ENCODE measurements at regions not wholly inside any gene's neighbourhood (a gene's known extent, or its start where the extent isn't known, plus 50 kb on each side); places are given as distances from the start of the nearest gene placed in this dataset.
A peak's percentile ranks its signal among the peaks of the same experiment; 100 is the strongest.
"Not testable (repeated sequence)": the region's sequence is repeated elsewhere in the genome, so short reads cannot be mapped to it uniquely, and the experiment has no call there.

GRCh38 chr9:62798884-62799850 lies 1609.3 kb downstream of the SPATA31A7 start:
- peaks cover 56% of the 10 kb centered on the region for H3K27me3 Mint-ChIP-seq (ENCODE audit: low read depth)
- not testable (repeated sequence) for H3K27ac Mint-ChIP-seq; H3K36me3 Mint-ChIP-seq (ENCODE audit: low read depth)
- H3K9me3 Mint-ChIP-seq, result peaks cover 17% of the 10 kb centered on the region
- H3K4me3 Mint-ChIP-seq, result peak overlapping the region; percentile 35 to 50 (median 40)
- H3K4me1 Mint-ChIP-seq, result peaks cover 20% of the 10 kb centered on the region

GRCh38 chr9:62799851-62800371 lies 1610.1 kb downstream of the SPATA31A7 start:
- H3K4me3 Mint-ChIP-seq; H3K27ac Mint-ChIP-seq; H3K36me3 Mint-ChIP-seq (ENCODE audit: low read depth): not testable (repeated sequence)
- peaks cover 64% of the 10 kb centered on the region for H3K27me3 Mint-ChIP-seq (ENCODE audit: low read depth)
- peaks cover 20% of the 10 kb centered on the region for H3K4me1 Mint-ChIP-seq
- peaks cover 19% of the 10 kb centered on the region for H3K9me3 Mint-ChIP-seq

DNA sequence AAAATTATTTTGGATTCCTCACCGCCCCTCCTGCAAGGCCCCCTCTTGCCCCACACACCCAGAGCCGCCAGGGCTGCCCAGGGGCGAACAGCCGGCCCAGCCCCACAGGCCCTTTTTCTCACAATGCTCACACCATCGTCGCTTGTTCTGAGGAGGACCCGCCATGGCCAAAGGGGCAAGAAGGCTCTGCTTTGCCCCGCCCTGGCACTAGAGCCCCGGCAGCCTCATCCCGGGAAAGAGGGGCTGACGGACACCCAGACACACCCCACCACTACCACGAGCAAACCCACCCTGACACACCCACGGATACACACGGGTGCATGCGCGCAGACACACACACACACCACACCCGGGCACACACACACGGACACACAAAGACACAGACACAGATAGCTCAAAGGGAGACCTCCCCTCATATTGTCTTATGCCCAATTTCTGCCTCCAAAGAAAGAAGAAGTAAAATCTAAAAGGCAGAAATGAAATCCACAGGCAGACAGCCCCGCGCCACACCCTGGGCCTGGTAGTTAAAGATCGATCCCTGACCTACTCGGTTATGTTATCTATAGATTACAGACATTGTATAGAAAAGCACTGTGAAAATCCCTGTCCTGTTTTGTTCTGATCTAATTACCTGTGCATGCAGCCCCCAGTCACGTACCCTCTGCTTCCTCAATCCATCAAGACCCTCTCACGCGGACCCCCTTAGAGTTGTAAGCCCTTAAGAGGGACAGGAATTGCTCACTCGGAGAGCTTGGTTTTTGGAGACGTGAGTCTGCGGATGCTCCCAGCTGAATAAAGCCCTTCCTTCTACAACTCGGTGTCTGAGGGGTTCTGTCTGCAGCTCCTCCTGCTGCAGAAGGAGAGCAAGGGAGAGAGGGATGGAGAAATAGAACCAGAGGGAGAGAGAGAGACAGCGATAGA lies 1610.9 kb downstream of the SPATA31A7 start:
- H3K36me3 Mint-ChIP-seq (ENCODE audit: low read depth), result not testable (repeated sequence)
- H3K27ac Mint-ChIP-seq, result peak overlapping the region in 1 of 3 experiments; percentile 16
- H3K9me3 Mint-ChIP-seq, result peaks cover 23% of the 10 kb centered on the region
- peaks cover 20% of the 10 kb centered on the region for H3K4me1 Mint-ChIP-seq
- H3K27me3 Mint-ChIP-seq (ENCODE audit: low read depth), result peaks cover 72% of the 10 kb centered on the region
- H3K4me3 Mint-ChIP-seq, result peak overlapping the region; percentile 70 to 76 (median 75)

GRCh38 chr9:62801372-62801811 lies 1611.6 kb downstream of the SPATA31A7 start:
- Mint-ChIP-seq H3K9me3 (peaks cover 23% of the 10 kb centered on the region), H3K4me3 (peak overlapping the region; percentile 70 to 76 (median 75)), H3K4me1 (peaks cover 20% of the 10 kb centered on the region), H3K27ac (peak overlapping the region in 1 of 3 experiments; percentile 16), H3K27me3 (ENCODE audit: low read depth) (peaks cover 78% of the 10 kb centered on the region)
- H3K36me3 Mint-ChIP-seq (ENCODE audit: low read depth), result not testable (repeated sequence)

DNA sequence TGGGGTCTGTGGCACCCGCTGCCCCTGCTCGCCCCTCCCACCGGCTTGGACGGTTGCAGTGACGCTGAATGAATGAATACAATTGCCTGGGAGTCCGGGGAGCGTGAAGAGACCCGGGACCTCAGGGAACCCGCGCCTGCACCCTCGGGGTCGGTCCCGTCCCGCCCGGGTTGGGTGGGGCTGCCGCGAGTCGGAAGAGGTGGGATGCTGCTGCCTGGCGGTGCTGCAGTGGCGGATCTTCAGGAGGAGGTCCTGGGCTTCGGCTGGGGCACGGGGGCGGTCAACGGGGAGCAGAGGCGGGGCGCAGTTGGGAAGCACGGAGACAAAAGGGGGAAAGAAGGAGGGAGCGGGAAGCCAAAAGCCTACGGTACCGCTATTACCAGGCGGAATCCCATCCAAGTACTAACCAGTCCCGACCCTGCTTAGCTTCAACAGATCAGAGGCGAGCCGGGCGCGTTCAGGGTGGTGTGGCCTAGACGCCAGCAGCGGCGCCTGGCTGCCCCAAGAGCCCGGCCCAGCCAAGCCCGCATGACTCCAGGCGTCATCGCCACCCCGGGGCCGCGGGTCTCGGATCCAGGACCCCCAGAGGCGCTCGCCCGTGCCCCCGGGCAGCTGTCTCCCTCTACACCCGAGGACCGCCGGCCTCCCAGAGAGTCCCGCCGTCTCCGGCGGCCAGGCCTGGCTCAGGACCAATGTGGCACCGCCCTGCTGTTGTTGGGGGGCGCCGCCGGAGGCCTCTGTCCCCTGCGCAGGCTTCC lies 1612.3 kb downstream of the SPATA31A7 start:
- H3K36me3 Mint-ChIP-seq (ENCODE audit: low read depth); H3K27ac Mint-ChIP-seq: not testable (repeated sequence)
- Mint-ChIP-seq H3K9me3 (peaks cover 23% of the 10 kb centered on the region), H3K27me3 (ENCODE audit: low read depth) (peaks cover 80% of the 10 kb centered on the region), H3K4me3 (peak overlapping the region; percentile 72 to 77 (median 75)), H3K4me1 (peaks cover 20% of the 10 kb centered on the region)

- Mint-ChIP-seq H3K4me3 (peak overlapping the region; percentile 72 to 77 (median 75)), H3K4me1 (peaks cover 20% of the 10 kb centered on the region), H3K9me3 (peaks cover 26% of the 10 kb centered on the region), H3K27me3 (ENCODE audit: low read depth) (peaks cover 80% of the 10 kb centered on the region)
- H3K27ac Mint-ChIP-seq; H3K36me3 Mint-ChIP-seq (ENCODE audit: low read depth): not testable (repeated sequence)
These were observed 1612.9 kb downstream of the SPATA31A7 start for GRCh38 chr9:62802719-62803079.

DNA sequence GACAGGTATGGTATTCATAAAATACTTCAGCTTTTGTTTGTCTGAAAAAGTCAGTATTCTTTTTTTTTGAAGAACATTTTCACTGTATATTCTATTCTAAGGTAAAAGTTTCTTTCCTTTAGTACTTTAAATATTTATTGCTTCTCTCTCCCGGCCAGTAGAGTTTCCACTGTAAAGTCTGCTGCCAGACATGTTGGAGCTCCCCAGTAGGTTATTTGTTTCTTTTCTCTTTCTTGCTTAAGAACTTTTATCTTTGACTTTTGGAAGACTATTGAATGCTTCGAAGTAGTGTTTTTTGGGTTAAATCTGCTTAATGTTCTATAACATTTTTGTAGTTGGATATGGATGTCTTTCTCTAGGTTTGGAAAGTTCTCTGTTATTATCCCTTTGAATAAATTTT lies 1613.3 kb downstream of the SPATA31A7 start:
- peaks cover 26% of the 10 kb centered on the region for H3K9me3 Mint-ChIP-seq
- peak overlapping the region; percentile 72 to 77 (median 75) for H3K4me3 Mint-ChIP-seq
- not testable (repeated sequence) for H3K36me3 Mint-ChIP-seq (ENCODE audit: low read depth); H3K27ac Mint-ChIP-seq
- peaks cover 84% of the 10 kb centered on the region for H3K27me3 Mint-ChIP-seq (ENCODE audit: low read depth)
- H3K4me1 Mint-ChIP-seq, result peaks cover 20% of the 10 kb centered on the region

- peak overlapping the region in 2 of 3 experiments; percentile 12 to 49 for H3K4me3 Mint-ChIP-seq
- peaks cover 84% of the 10 kb centered on the region for H3K27me3 Mint-ChIP-seq (ENCODE audit: low read depth)
- H3K36me3 Mint-ChIP-seq (ENCODE audit: low read depth); H3K27ac Mint-ChIP-seq: not testable (repeated sequence)
- H3K4me1 Mint-ChIP-seq, result peaks cover 17% of the 10 kb centered on the region
- H3K9me3 Mint-ChIP-seq, result peaks cover 22% of the 10 kb centered on the region
These were observed 1614.5 kb downstream of the SPATA31A7 start for GRCh38 chr9:62804314-62804713.

GRCh38 chr9:62807424-62807823 lies 1617.6 kb downstream of the SPATA31A7 start:
- peaks cover 13% of the 10 kb centered on the region for H3K9me3 Mint-ChIP-seq
- H3K27me3 Mint-ChIP-seq (ENCODE audit: low read depth), result peaks cover 68% of the 10 kb centered on the region
- not testable (repeated sequence) for H3K36me3 Mint-ChIP-seq (ENCODE audit: low read depth); H3K4me1 Mint-ChIP-seq; H3K27ac Mint-ChIP-seq; H3K4me3 Mint-ChIP-seq

DNA sequence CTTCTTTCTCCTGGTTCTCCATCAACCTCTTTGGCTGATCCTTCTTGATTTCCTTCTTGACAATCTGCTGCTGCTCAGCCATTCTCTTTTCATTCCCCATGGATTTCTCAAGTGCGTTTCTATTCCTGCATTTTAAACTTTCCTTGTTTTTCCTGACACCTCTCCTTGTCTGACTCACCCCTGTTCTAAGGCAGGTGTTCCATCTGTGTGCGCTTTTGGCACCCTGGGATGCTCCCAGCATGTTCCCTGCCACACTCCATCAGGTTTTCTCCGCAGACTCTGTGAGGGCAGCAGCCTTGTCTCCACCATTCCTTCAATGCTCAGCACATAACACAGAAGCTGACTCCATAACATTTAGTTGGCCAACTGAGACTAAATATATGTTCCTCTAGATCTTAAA lies 1618.2 kb downstream of the SPATA31A7 start:
- H3K9me3 Mint-ChIP-seq, result peaks cover 11% of the 10 kb centered on the region
- not testable (repeated sequence) for H3K36me3 Mint-ChIP-seq (ENCODE audit: low read depth); H3K27ac Mint-ChIP-seq; H3K4me3 Mint-ChIP-seq; H3K4me1 Mint-ChIP-seq
- H3K27me3 Mint-ChIP-seq (ENCODE audit: low read depth), result peaks cover 66% of the 10 kb centered on the region

GRCh38 chr9:62810318-62810717 lies 1620.5 kb downstream of the SPATA31A7 start:
- H3K27me3 Mint-ChIP-seq (ENCODE audit: low read depth), result peaks cover 59% of the 10 kb centered on the region
- not testable (repeated sequence) for H3K27ac Mint-ChIP-seq; H3K36me3 Mint-ChIP-seq (ENCODE audit: low read depth); H3K4me3 Mint-ChIP-seq; H3K4me1 Mint-ChIP-seq
- peaks cover 13% of the 10 kb centered on the region for H3K9me3 Mint-ChIP-seq

GRCh38 chr9:62810811-62811315 lies 1621.0 kb downstream of the SPATA31A7 start:
- H3K4me1 Mint-ChIP-seq; H3K9me3 Mint-ChIP-seq; H3K27ac Mint-ChIP-seq; H3K36me3 Mint-ChIP-seq (ENCODE audit: low read depth); H3K4me3 Mint-ChIP-seq: not testable (repeated sequence)
- peaks cover 59% of the 10 kb centered on the region for H3K27me3 Mint-ChIP-seq (ENCODE audit: low read depth)

DNA sequence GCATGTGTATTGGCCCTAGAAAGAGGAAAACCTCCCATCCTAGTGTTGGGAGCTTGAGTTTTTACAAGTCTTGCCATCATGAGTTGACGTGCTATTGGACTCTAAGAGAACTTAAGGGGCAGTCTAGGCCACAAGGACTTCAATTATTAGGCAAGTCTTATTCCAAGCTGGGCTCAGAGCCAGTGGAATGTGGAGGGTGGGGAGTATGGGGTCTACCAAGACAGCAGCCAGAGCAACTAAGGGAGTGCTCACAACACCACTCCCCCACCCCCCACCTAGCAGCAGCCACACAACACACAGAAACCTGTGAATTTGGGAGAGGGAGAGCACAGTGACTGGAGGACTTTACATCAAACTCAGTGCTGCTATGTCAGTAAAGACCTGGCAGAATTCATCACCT lies 1625.6 kb downstream of the SPATA31A7 start:
- H3K4me3 Mint-ChIP-seq; H3K36me3 Mint-ChIP-seq (ENCODE audit: low read depth); H3K4me1 Mint-ChIP-seq; H3K27ac Mint-ChIP-seq: not testable (repeated sequence)
- H3K9me3 Mint-ChIP-seq, result peaks cover 15% of the 10 kb centered on the region
- H3K27me3 Mint-ChIP-seq (ENCODE audit: low read depth), result peaks cover 58% of the 10 kb centered on the region

- not testable (repeated sequence) for H3K36me3 Mint-ChIP-seq (ENCODE audit: low read depth); H3K27ac Mint-ChIP-seq; H3K4me1 Mint-ChIP-seq; H3K4me3 Mint-ChIP-seq
- Mint-ChIP-seq H3K9me3 (peaks cover 15% of the 10 kb centered on the region), H3K27me3 (ENCODE audit: low read depth) (peaks cover 49% of the 10 kb centered on the region)
These were observed 1626.5 kb downstream of the SPATA31A7 start for GRCh38 chr9:62816331-62816730.

Measured in nephron (organoid).